A673 (cell line): ENCODE measurements at regions not wholly inside any gene's neighbourhood (a gene's known extent, or its start where the extent isn't known, plus 50 kb on each side); places are given as distances from the start of the nearest gene placed in this dataset.

Experiments used
- EZH2 ChIP-seq: fragments of 200-600 bp; sonication (generic); IDR thresholded peaks from 2 replicates; pipeline ENCODE4 v1.6.1; 2017; ENCODE audit warnings: borderline replicate concordance, low read depth, mild to moderate bottlenecking, mixed read lengths, antibody characterized with exemption, low read length; ENCODE audit not compliant: poor library complexity, severe bottlenecking
- TF ChIP-seq, protein P1 (sequence below): fragments of 300-800, 200-600 bp; sonication (generic); conservative IDR thresholded peaks from 2 replicates; pipeline ENCODE4 v1.5.1; 2017; ENCODE audit warnings: low read depth, mild to moderate bottlenecking, antibody characterized with exemption, low read length, moderate library complexity, mixed read lengths

DNA sequence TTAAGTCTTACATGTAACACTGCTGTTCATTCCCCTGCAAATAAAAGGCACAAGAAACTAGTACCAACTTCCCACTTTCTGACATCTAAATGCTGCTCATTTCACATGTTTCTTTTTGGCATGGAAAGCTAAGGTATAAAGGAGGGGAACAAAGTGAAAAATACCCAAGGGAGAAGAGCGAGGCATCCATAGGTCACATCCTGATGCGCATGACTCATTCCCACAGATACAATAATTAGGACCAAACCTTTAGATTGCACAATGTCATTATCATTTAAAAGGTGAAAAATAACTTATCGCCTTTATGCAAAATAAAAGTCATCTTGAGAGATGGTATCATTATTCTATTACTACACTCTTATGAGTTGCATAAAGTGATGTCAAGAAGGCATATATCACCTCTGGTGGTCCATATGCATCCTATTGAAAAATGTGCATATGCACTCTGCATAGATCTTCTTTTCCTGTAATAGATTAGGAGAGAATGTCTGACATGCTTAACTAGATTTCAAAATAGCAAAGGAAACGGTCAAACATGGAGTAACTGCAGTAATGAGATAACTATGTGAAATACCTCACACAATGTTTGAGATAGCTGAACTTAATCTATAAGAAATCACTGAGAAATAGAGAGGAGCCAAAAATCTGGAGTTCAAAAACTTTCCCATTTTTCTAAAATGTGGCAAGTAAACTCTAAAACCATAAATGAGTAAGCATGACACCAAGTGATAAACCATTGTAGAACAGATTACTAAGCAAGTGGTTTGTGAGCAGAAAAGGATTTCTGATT is 382.5 kb upstream of the TMTC1 start:
- TF ChIP-seq, protein P1, sequence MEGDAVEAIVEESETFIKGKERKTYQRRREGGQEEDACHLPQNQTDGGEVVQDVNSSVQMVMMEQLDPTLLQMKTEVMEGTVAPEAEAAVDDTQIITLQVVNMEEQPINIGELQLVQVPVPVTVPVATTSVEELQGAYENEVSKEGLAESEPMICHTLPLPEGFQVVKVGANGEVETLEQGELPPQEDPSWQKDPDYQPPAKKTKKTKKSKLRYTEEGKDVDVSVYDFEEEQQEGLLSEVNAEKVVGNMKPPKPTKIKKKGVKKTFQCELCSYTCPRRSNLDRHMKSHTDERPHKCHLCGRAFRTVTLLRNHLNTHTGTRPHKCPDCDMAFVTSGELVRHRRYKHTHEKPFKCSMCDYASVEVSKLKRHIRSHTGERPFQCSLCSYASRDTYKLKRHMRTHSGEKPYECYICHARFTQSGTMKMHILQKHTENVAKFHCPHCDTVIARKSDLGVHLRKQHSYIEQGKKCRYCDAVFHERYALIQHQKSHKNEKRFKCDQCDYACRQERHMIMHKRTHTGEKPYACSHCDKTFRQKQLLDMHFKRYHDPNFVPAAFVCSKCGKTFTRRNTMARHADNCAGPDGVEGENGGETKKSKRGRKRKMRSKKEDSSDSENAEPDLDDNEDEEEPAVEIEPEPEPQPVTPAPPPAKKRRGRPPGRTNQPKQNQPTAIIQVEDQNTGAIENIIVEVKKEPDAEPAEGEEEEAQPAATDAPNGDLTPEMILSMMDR = no peak
- no peak for TF ChIP-seq EZH2
